ENCODE measurements at regions not wholly inside any gene's neighbourhood (a gene's known extent, or its start where the extent isn't known, plus 50 kb on each side); places are given as distances from the start of the nearest gene placed in this dataset.

DNA sequence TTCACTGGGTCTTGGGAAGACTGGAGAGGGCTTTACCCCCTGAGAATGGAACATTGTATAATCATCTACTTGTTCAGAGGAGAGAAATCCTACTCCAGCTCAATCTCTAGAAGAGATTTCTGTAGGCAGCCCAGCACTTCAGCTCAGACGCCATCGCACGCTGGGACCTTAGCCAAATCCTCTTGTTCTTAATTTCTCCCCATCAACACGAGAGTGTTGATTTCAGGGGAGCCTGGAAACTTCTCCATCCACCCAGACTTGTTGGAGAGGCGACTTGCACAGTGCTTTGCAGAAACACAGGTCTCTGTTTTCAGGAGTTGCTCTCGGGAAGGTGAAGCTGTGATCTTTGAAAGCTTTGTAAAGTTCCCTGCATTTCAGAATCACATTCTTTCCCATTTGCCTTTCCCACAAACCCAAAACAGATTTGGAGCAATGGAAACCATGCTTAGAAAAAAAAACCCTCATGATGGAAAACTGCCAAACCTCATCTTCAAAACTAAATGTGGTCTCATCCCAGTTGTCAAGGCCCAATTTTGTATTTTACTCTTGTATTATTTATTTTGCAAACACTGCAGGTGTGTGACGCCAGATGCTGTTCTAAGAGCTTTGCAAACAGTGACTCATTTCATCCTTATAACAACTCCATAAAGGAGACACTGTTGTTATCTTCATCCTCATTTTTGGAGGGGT, 60.9 kb downstream of the CALML3 start:
- TF ChIP-seq CTCF (IDR thresholded peaks at IDR 0.05; ENCODE audit: extremely low read depth, insufficient read depth, missing control alignments), result no peak
- DNase-seq (ENCODE audit: low spot score), result no peak
- in situ Hi-C loops (cut with MboI; ENCODE audit: low pct_unique_long_range_greater_than_20kb, low sequenced_read_pairs, unreplicated experiment), result no loop called here

DNA sequence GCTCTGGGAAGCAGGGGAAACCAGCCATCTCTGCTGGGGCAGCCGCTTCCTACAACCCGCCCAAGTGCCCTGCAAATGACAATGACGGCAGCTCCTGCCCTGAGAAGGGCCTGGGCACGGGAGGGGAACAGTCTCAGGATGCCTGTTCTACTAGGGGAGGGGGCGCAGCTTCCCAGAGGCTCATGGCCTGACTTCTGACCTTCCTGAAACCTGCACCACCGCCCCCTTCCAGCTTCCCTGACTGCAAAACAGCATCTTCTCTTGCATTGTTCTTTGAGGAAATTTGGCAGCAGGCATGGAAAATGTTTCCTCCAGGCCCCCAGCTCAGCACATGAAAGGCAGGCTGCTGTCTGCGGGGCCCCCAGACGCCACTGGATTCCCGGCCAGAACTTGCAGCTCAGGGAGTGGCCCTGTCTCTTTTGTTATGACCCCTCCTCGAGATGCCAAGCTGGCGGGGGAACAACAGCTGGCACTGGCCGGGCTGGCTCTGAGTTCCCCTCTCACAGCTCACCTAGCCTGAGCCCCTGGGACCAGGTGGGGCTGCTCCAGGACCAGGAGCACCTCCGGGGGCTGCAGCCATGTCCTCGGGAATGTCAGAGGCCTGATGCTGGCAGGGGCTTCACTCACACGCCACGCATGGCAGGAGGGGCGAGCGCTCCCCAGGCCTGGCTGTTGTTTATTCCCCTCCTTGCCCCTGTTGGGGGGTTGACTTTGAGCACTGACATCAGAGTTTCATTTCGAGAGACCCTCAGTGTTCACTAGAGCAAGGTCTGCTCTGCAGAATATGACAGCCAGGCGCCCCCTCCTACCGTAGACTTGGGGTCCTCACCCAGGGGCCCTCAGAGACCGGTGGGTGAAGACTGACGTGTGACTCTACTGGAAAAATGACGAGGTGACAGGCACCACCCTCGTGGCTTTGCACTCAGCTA, 62.7 kb downstream of the CALML3 start:
- no peak for TF ChIP-seq CTCF (IDR thresholded peaks at IDR 0.05; ENCODE audit: extremely low read depth, insufficient read depth, missing control alignments)
- no peak for DNase-seq (ENCODE audit: low spot score)
- in situ Hi-C loops (cut with MboI; ENCODE audit: low pct_unique_long_range_greater_than_20kb, low sequenced_read_pairs, unreplicated experiment), result no loop called here

DNA sequence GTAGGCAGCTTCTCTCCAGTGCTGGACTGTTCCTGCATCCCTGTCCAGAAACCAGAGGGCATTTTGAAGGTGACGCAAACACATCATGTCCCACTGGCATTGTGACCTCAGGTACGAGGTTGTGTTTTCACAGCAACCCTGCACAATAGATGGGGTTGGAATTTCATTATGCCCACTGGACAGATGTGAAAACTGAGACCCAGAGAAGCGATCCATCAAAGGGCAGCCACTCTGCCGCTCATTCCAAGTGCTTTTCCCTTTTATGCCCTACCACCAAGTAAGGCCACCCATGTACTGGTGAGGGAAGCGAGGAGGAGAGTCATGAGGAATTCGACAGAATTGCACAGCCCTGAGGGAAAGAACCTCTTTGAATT, 63.3 kb downstream of the CALML3 start:
- TF ChIP-seq CTCF (IDR thresholded peaks at IDR 0.05; ENCODE audit: extremely low read depth, insufficient read depth, missing control alignments), result no peak
- DNase-seq (ENCODE audit: low spot score), result no peak
- in situ Hi-C loops (cut with MboI; ENCODE audit: low pct_unique_long_range_greater_than_20kb, low sequenced_read_pairs, unreplicated experiment), result no loop called here

- no peak for TF ChIP-seq CTCF (IDR thresholded peaks at IDR 0.05; ENCODE audit: extremely low read depth, insufficient read depth, missing control alignments)
- in situ Hi-C loops (cut with MboI; ENCODE audit: low pct_unique_long_range_greater_than_20kb, low sequenced_read_pairs, unreplicated experiment), result no loop called here
- DNase-seq (ENCODE audit: low spot score), result no peak
Observed at GRCh38 chr10:5588603-5589002, 63.8 kb downstream of the CALML3 start.
